ENCODE measurements at regions not wholly inside any gene's neighbourhood (a gene's known extent, or its start where the extent isn't known, plus 50 kb on each side); places are given as distances from the start of the nearest gene placed in this dataset.
"Not testable (repeated sequence)": the region's sequence is repeated elsewhere in the genome, so short reads cannot be mapped to it uniquely, and the experiment has no call there.

DNA sequence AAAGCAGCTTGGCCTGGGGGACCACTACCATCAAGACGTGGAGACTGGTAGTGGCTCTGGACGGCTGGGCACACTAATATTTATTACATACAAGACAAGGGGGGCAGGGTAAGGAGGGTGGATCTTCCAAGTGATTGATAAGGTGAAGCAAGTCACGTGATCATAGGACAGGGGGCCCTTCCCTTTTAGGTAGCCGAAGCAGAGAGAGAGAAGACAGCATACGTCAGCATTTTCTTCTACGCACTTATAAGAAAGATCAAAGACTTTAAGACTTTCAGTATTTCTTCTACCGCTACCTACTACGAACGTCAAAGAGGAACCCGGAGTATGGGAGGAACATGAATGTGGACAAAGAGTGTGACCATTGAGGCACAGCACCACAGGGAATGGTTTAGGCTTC, 307.9 kb downstream of the RPIA start:
- Mint-ChIP-seq H3K4me3 (no peak overlapping the region), H3K36me3 (ENCODE audit: low read depth) (no peaks in the 10 kb centered on the region), H3K27me3 (ENCODE audit: insufficient read depth) (no peaks in the 10 kb centered on the region), H3K27ac (no peak overlapping the region), H3K9me3 (peaks cover 42% of the 10 kb centered on the region), H3K4me1 (no peaks in the 10 kb centered on the region)
- no peak overlapping the region for H3K27ac ChIP-seq (ENCODE audit: low read depth, low read length)
- WGBS, 2 experiments (ENCODE audit: insufficient coverage in 1 of 2, insufficient read length in 1 of 2) = 92 to 96% methylated on average over 4 to 10 of the region's 10 CpGs
- no peaks in the 10 kb centered on the region for H3K9me3 ChIP-seq (ENCODE audit: control insufficient read depth, low read length)
- no peak for DNase-seq
- H3K36me3 ChIP-seq (ENCODE audit: control insufficient read depth, insufficient read depth, low read length) = no peaks in the 10 kb centered on the region
- H3K4me1 ChIP-seq (ENCODE audit: control insufficient read depth, insufficient read depth, low read length) = no peaks in the 10 kb centered on the region
- H3K4me3 ChIP-seq (ENCODE audit: low read length) = no peak overlapping the region
- no peak for TF ChIP-seq CTCF (conservative IDR thresholded peaks at IDR 0.05)
- no peaks in the 10 kb centered on the region for H3K27me3 ChIP-seq (ENCODE audit: control insufficient read depth, insufficient read depth, low read length, poor library complexity, severe bottlenecking)
- H3K9ac ChIP-seq (ENCODE audit: extremely low read depth, low read length, poor library complexity, severe bottlenecking) = no peak overlapping the region

DNA sequence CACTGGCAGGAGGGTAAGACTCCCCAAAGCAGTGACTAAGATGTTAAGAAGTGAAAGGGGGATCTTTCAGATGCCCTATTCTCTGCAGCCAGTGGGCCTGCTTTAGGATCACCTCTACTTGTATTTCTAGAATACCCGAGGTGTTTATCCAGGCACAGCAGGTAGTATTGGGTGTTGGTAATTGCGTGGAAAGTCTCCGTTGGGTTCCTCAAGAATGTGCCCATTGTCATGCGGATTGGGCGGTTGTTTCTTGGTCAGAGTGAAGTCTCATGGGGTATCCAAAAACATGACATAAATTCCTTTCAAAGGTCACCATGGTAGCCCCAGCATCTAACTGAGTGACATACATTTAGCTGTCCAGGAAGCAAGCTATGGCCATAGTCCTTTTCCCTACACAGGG, 308.8 kb downstream of the RPIA start:
- no peaks in the 10 kb centered on the region for H3K4me1 ChIP-seq (ENCODE audit: control insufficient read depth, insufficient read depth, low read length)
- no peak overlapping the region for H3K27ac Mint-ChIP-seq
- no peak for TF ChIP-seq CTCF (conservative IDR thresholded peaks at IDR 0.05)
- no peaks in the 10 kb centered on the region for H3K36me3 Mint-ChIP-seq (ENCODE audit: low read depth)
- no peak overlapping the region for H3K9ac ChIP-seq (ENCODE audit: extremely low read depth, low read length, poor library complexity, severe bottlenecking)
- H3K27me3 Mint-ChIP-seq (ENCODE audit: insufficient read depth) = no peaks in the 10 kb centered on the region
- WGBS, 2 experiments (ENCODE audit: insufficient coverage in 1 of 2, insufficient read length in 1 of 2) = 54 to 65% methylated on average over 4 to 5 of the region's 5 CpGs
- peaks cover 41% of the 10 kb centered on the region for H3K9me3 Mint-ChIP-seq
- no peaks in the 10 kb centered on the region for H3K36me3 ChIP-seq (ENCODE audit: control insufficient read depth, insufficient read depth, low read length)
- H3K4me3 Mint-ChIP-seq = no peak overlapping the region
- no peaks in the 10 kb centered on the region for H3K9me3 ChIP-seq (ENCODE audit: control insufficient read depth, low read length)
- H3K4me1 Mint-ChIP-seq = no peaks in the 10 kb centered on the region
- no peak overlapping the region for H3K27ac ChIP-seq (ENCODE audit: low read depth, low read length)
- DNase-seq = no peak
- H3K4me3 ChIP-seq (ENCODE audit: low read length) = no peak overlapping the region
- H3K27me3 ChIP-seq (ENCODE audit: control insufficient read depth, insufficient read depth, low read length, poor library complexity, severe bottlenecking) = no peaks in the 10 kb centered on the region

- not testable (repeated sequence) for H3K4me1 ChIP-seq (ENCODE audit: control insufficient read depth, insufficient read depth, low read length); H3K4me3 ChIP-seq (ENCODE audit: low read length); H3K9me3 ChIP-seq (ENCODE audit: control insufficient read depth, low read length); H3K27ac Mint-ChIP-seq; H3K4me3 Mint-ChIP-seq; H3K27me3 Mint-ChIP-seq (ENCODE audit: insufficient read depth); DNase-seq; H3K4me1 Mint-ChIP-seq; H3K9ac ChIP-seq (ENCODE audit: extremely low read depth, low read length, poor library complexity, severe bottlenecking); H3K27ac ChIP-seq (ENCODE audit: low read depth, low read length); H3K27me3 ChIP-seq (ENCODE audit: control insufficient read depth, insufficient read depth, low read length, poor library complexity, severe bottlenecking); H3K36me3 Mint-ChIP-seq (ENCODE audit: low read depth); H3K36me3 ChIP-seq (ENCODE audit: control insufficient read depth, insufficient read depth, low read length)
- 29 to 43% methylated on average over 1 of the region's 1 CpG for WGBS, 2 experiments (ENCODE audit: insufficient coverage in 1 of 2, insufficient read length in 1 of 2)
- H3K9me3 Mint-ChIP-seq = peaks cover 37% of the 10 kb centered on the region
- peak; percentile 53 for TF ChIP-seq CTCF (conservative IDR thresholded peaks at IDR 0.05)
Observed at GRCh38 chr2:89004238-89004637, 312.8 kb downstream of the RPIA start.

GRCh38 chr2:89020566-89020965, 329.1 kb downstream of the RPIA start:
- 56% methylated on average over 1 of the region's 4 CpGs; no CpG with 5 or more reads in 1 of the 2 experiments for WGBS, 2 experiments (ENCODE audit: insufficient coverage in 1 of 2, insufficient read length in 1 of 2)
- H3K4me1 ChIP-seq (ENCODE audit: control insufficient read depth, insufficient read depth, low read length); H3K27me3 Mint-ChIP-seq (ENCODE audit: insufficient read depth); H3K9me3 ChIP-seq (ENCODE audit: control insufficient read depth, low read length); H3K27me3 ChIP-seq (ENCODE audit: control insufficient read depth, insufficient read depth, low read length, poor library complexity, severe bottlenecking); H3K9ac ChIP-seq (ENCODE audit: extremely low read depth, low read length, poor library complexity, severe bottlenecking); H3K36me3 Mint-ChIP-seq (ENCODE audit: low read depth); DNase-seq; H3K36me3 ChIP-seq (ENCODE audit: control insufficient read depth, insufficient read depth, low read length); H3K4me3 Mint-ChIP-seq; H3K27ac Mint-ChIP-seq; H3K27ac ChIP-seq (ENCODE audit: low read depth, low read length); H3K4me3 ChIP-seq (ENCODE audit: low read length); H3K4me1 Mint-ChIP-seq: not testable (repeated sequence)
- peaks cover 26% of the 10 kb centered on the region for H3K9me3 Mint-ChIP-seq

- not testable (repeated sequence) for H3K36me3 ChIP-seq (ENCODE audit: control insufficient read depth, insufficient read depth, low read length); H3K4me3 Mint-ChIP-seq; H3K4me1 Mint-ChIP-seq; H3K27me3 ChIP-seq (ENCODE audit: control insufficient read depth, insufficient read depth, low read length, poor library complexity, severe bottlenecking); H3K27me3 Mint-ChIP-seq (ENCODE audit: insufficient read depth); H3K4me3 ChIP-seq (ENCODE audit: low read length); H3K9me3 ChIP-seq (ENCODE audit: control insufficient read depth, low read length); H3K27ac Mint-ChIP-seq; H3K9ac ChIP-seq (ENCODE audit: extremely low read depth, low read length, poor library complexity, severe bottlenecking); DNase-seq; H3K36me3 Mint-ChIP-seq (ENCODE audit: low read depth); H3K27ac ChIP-seq (ENCODE audit: low read depth, low read length); H3K4me1 ChIP-seq (ENCODE audit: control insufficient read depth, insufficient read depth, low read length)
- peaks cover 30% of the 10 kb centered on the region for H3K9me3 Mint-ChIP-seq
- WGBS, 2 experiments (ENCODE audit: insufficient coverage in 1 of 2, insufficient read length in 1 of 2) = 87% methylated on average over 2 of the region's 2 CpGs; no CpG with 5 or more reads in 1 of the 2 experiments
Observed at GRCh38 chr2:89026296-89026695, 334.8 kb downstream of the RPIA start.
